MM.1S (cell line): ENCODE measurements at regions not wholly inside any gene's neighbourhood (a gene's known extent, or its start where the extent isn't known, plus 50 kb on each side); places are given as distances from the start of the nearest gene placed in this dataset.

Source experiments
- DNase-seq: peaks from one replicate; pipeline ENCODE4 v3.0.0-alpha.2; 2015
- H2AFZ ChIP-seq: fragments of 300-600 bp; sonication (generic); 2 replicates; pipeline ENCODE4 v1.6.0; 2016; ENCODE audit warnings: antibody characterized with exemption, low read length
- H3F3A ChIP-seq: fragments of 300-600 bp; sonication (generic); 2 replicates; pipeline ENCODE4 v1.6.1; 2016; ENCODE audit warnings: mild to moderate bottlenecking, antibody characterized with exemption, low read length, moderate library complexity, mixed read lengths; ENCODE audit not compliant: insufficient read depth
- H3K27ac ChIP-seq: fragments of 300-600 bp; sonication (generic); 2 replicates; pipeline ENCODE4 v1.5.1; 2016; ENCODE audit warnings: mild to moderate bottlenecking, low read length
- H3K27me3 ChIP-seq: fragments of 300-600 bp; sonication (generic); replicated peaks from 2 replicates; pipeline ENCODE4 v1.6.0; 2016; ENCODE audit warnings: low read length; ENCODE audit not compliant: insufficient read depth
- H3K36me3 ChIP-seq: fragments of 300-600 bp; sonication (generic); replicated peaks from 2 replicates; pipeline ENCODE4 v1.6.1; 2016; ENCODE audit warnings: mild to moderate bottlenecking, low read length, mixed read lengths; ENCODE audit not compliant: insufficient read depth
- H3K4me1 ChIP-seq: fragments of 300-600 bp; sonication (generic); 2 replicates; pipeline ENCODE4 v1.6.1; 2016; ENCODE audit warnings: low read length, mixed read lengths
- H3K4me2 ChIP-seq: fragments of 300-600 bp; sonication (generic); 2 replicates; pipeline ENCODE4 v1.6.0; 2016; ENCODE audit warnings: low read depth, low read length
- H3K4me3 ChIP-seq: fragments of 300-600 bp; sonication (generic); 2 replicates; pipeline ENCODE4 v1.5.1; 2016; ENCODE audit warnings: low read length, mixed read lengths
- H3K79me2 ChIP-seq: fragments of 300-600 bp; sonication (generic); 2 replicates; pipeline ENCODE4 v1.6.1; 2016; ENCODE audit warnings: mixed run types, low read length, mixed read lengths
- H3K9ac ChIP-seq: fragments of 300-600 bp; sonication (generic); 2 replicates; pipeline ENCODE4 v1.6.1; 2016; ENCODE audit warnings: low read length, mixed read lengths
- H3K9me2 ChIP-seq: fragments of 300-600 bp; sonication (generic); replicated peaks from 2 replicates; pipeline ENCODE4 v1.6.1; 2016; ENCODE audit warnings: mild to moderate bottlenecking, low read length, mixed read lengths; ENCODE audit not compliant: insufficient read depth
- H3K9me3 ChIP-seq: fragments of 300-600 bp; sonication (generic); replicated peaks from 2 replicates; pipeline ENCODE4 v1.6.1; 2016; ENCODE audit warnings: mild to moderate bottlenecking, low read length, mixed read lengths; ENCODE audit not compliant: insufficient read depth
- H4K20me1 ChIP-seq: fragments of 300-600 bp; sonication (generic); 2 replicates; pipeline ENCODE4 v1.6.1; 2016; ENCODE audit warnings: mild to moderate bottlenecking, low read length, moderate library complexity, mixed read lengths; ENCODE audit not compliant: insufficient read depth
- EZH2 ChIP-seq: fragments of 300-600 bp; sonication (generic); optimal IDR thresholded peaks from 2 replicates; pipeline ENCODE3; 2017; ENCODE audit warnings: low read depth, mild to moderate bottlenecking, antibody characterized with exemption, low read length, mixed read lengths
- EZH2phosphoT487 ChIP-seq: fragments of 300-600 bp; sonication (generic); IDR thresholded peaks from 2 replicates; pipeline ENCODE4 v1.6.1; 2018; ENCODE audit warnings: antibody characterized with exemption, low read length
- TF ChIP-seq, protein P1 (sequence below): fragments of 300-600 bp; sonication (generic); IDR thresholded peaks from 2 replicates; pipeline ENCODE4 v1.5.1; 2016; ENCODE audit warnings: antibody characterized with exemption, low read length, mixed read lengths

DNA sequence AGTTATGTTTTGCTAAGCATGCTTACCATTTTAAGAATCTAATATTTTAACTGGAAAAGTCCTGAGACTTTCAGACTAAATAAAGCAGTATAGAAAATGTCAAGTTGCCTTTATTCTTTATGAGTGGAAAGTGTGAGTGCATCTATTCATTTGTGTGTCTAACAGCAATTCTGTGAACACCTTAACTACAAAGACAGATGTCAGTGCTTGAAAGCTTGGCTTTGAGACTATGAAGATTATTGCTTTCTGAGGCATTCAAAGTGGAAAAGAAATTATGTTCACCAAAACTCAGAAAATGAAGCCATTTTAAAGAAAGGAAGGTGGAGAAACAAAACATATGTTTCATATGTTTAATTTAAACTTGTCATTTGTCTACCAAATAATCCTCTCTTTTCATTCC lies 294.5 kb upstream of the SEMA3C start:
- DNase-seq, result no peak
- Histone ChIP-seq H3K27me3 (no peaks in the 10 kb centered on the region), H3K9me3 (no peaks in the 10 kb centered on the region), H3K4me2 (no peak overlapping the region), H3F3A (no peaks in the 10 kb centered on the region), H3K27ac (no peak overlapping the region), H3K9ac (no peak overlapping the region), H3K4me3 (no peak overlapping the region), H3K36me3 (no peaks in the 10 kb centered on the region), H3K79me2 (no peaks in the 10 kb centered on the region), H3K4me1 (no peaks in the 10 kb centered on the region), H4K20me1 (no peaks in the 10 kb centered on the region), H2AFZ (no peak overlapping the region), H3K9me2 (no peaks in the 10 kb centered on the region)
- TF ChIP-seq, protein P1, sequence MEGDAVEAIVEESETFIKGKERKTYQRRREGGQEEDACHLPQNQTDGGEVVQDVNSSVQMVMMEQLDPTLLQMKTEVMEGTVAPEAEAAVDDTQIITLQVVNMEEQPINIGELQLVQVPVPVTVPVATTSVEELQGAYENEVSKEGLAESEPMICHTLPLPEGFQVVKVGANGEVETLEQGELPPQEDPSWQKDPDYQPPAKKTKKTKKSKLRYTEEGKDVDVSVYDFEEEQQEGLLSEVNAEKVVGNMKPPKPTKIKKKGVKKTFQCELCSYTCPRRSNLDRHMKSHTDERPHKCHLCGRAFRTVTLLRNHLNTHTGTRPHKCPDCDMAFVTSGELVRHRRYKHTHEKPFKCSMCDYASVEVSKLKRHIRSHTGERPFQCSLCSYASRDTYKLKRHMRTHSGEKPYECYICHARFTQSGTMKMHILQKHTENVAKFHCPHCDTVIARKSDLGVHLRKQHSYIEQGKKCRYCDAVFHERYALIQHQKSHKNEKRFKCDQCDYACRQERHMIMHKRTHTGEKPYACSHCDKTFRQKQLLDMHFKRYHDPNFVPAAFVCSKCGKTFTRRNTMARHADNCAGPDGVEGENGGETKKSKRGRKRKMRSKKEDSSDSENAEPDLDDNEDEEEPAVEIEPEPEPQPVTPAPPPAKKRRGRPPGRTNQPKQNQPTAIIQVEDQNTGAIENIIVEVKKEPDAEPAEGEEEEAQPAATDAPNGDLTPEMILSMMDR, result no peak
- TF ChIP-seq EZH2phosphoT487, result no peak
- no peak for TF ChIP-seq EZH2

DNA sequence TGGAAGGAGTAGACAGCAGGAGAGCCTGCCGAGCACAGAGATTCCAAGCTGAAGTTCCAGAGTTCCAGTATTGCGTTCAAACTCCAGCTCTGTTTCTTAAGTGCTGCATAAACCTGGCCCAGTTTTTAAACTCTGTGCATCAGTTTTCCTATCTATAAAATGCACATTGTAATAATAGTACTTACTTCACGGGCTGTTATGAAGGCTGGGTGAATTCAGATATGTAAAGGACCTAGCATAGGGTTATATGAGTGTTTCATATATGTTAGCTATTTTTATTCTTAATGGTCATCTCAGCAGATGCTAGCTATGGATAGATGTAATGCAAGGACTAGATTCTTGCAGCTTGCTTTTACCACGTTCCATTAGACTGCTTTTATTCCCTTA lies 293.1 kb upstream of the SEMA3C start:
- H3F3A ChIP-seq, result no peaks in the 10 kb centered on the region
- H3K9me3 ChIP-seq, result no peaks in the 10 kb centered on the region
- H3K9me2 ChIP-seq, result no peaks in the 10 kb centered on the region
- H3K9ac ChIP-seq, result no peak overlapping the region
- no peak overlapping the region for H3K4me2 ChIP-seq
- H3K36me3 ChIP-seq, result no peaks in the 10 kb centered on the region
- no peaks in the 10 kb centered on the region for H3K79me2 ChIP-seq
- no peaks in the 10 kb centered on the region for H3K4me1 ChIP-seq
- no peaks in the 10 kb centered on the region for H4K20me1 ChIP-seq
- H2AFZ ChIP-seq, result no peak overlapping the region
- TF ChIP-seq EZH2phosphoT487 (no peak), EZH2 (no peak)
- TF ChIP-seq, protein P1, result no peak
- no peak overlapping the region for H3K27ac ChIP-seq
- no peak for DNase-seq
- no peak overlapping the region for H3K4me3 ChIP-seq
- H3K27me3 ChIP-seq, result no peaks in the 10 kb centered on the region

DNA sequence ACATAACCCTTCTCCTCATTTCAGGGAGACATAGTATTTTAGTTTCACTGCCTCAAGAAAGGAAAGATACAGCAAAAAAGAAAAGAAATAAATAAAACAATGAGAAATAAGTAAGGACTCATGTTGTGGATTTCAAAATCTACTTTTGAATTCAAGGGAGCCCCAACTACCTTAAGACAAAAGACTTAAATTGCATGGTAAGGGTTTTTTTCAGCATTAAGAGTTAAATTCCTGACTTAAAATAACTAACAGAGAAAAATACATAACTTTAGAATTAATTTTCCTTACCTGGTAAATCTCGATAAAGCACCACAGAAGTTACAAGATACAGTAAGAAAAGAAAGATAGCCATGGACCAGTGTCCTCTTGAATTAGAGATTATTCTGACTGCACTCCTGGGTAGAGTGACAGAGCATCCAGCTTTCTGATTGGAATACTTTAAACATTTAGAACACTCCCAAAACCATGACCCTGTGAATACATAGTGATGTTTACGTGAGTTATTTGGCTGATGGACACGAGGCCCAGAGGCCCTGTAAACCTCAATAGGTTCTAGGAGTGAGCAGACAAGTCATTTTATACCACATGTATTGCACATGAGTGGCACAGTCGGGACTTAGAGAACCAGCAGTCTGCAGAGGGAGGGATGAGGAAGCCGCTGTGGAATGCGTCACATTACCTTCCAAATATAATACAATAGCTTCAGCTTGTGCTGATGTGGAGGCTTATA lies 292.5 kb upstream of the SEMA3C start:
- H3K36me3 ChIP-seq, result no peaks in the 10 kb centered on the region
- no peak for TF ChIP-seq EZH2
- TF ChIP-seq, protein P1, result no peak
- TF ChIP-seq EZH2phosphoT487, result no peak
- H3K9me3 ChIP-seq, result no peaks in the 10 kb centered on the region
- no peak for DNase-seq
- no peak overlapping the region for H3K9ac ChIP-seq
- H3K79me2 ChIP-seq, result no peaks in the 10 kb centered on the region
- no peaks in the 10 kb centered on the region for H3F3A ChIP-seq
- H3K4me3 ChIP-seq, result no peak overlapping the region
- H3K27ac ChIP-seq, result no peak overlapping the region
- no peaks in the 10 kb centered on the region for H4K20me1 ChIP-seq
- no peaks in the 10 kb centered on the region for H3K4me1 ChIP-seq
- H3K27me3 ChIP-seq, result no peaks in the 10 kb centered on the region
- H2AFZ ChIP-seq, result no peak overlapping the region
- H3K9me2 ChIP-seq, result no peaks in the 10 kb centered on the region
- no peak overlapping the region for H3K4me2 ChIP-seq
